T-helper 17 cell (primary cell): ENCODE measurements at regions not wholly inside any gene's neighbourhood (a gene's known extent, or its start where the extent isn't known, plus 50 kb on each side); places are given as distances from the start of the nearest gene placed in this dataset.
"Not testable (repeated sequence)": the region's sequence is repeated elsewhere in the genome, so short reads cannot be mapped to it uniquely, and the experiment has no call there.

Source experiments
- ATAC-seq: fragments of 150-1000 bp; cut with Tn5 transposase; 2 replicates; pipeline ENCODE4 v1.10.0; 2021; ENCODE audit warnings: mild to moderate bottlenecking, moderate library complexity
- DNase-seq, 3 donors: peaks; one replicate each; pipeline versions ENCODE4 v3.0.0 to v3.0.0-alpha.2; 2020 to 2021
- H3K9me3 ChIP-seq: one replicate; pipeline ENCODE4 v1.7.0; 2013; ENCODE audit warnings: low read length, mild to moderate bottlenecking; ENCODE audit not compliant: control insufficient read depth, poor library complexity, severe bottlenecking
- H3K27ac Mint-ChIP-seq: one replicate; pipeline ENCODE4 v1.8.0; 2022; ENCODE audit warnings: mild to moderate bottlenecking, moderate library complexity, mixed read lengths
- H3K27me3 Mint-ChIP-seq: one replicate; pipeline ENCODE4 v1.8.0; 2022; ENCODE audit warnings: mixed read lengths
- H3K36me3 Mint-ChIP-seq: one replicate; pipeline ENCODE4 v1.8.0; 2022; ENCODE audit warnings: low read depth, mixed read lengths
- H3K4me1 Mint-ChIP-seq: one replicate; pipeline ENCODE4 v1.8.0; 2022; ENCODE audit warnings: mild to moderate bottlenecking, mixed read lengths
- H3K4me3 Mint-ChIP-seq: one replicate; pipeline ENCODE4 v1.8.0; 2022; ENCODE audit warnings: mild to moderate bottlenecking, moderate library complexity, mixed read lengths

GRCh38 chr4:59695355-59696053 is 1504.6 kb upstream of the ADGRL3 start:
- Mint-ChIP-seq H3K4me3 (no peak overlapping the region), H3K36me3 (no peaks in the 10 kb centered on the region), H3K27me3 (no peaks in the 10 kb centered on the region), H3K4me1 (no peaks in the 10 kb centered on the region), H3K27ac (no peak overlapping the region)
- DNase-seq: no peak
- H3K9me3 ChIP-seq: no peaks in the 10 kb centered on the region
- ATAC-seq: no peak

GRCh38 chr4:59698041-59698440 is 1502.1 kb upstream of the ADGRL3 start:
- DNase-seq: no peak
- no peaks in the 10 kb centered on the region for H3K36me3 Mint-ChIP-seq

GRCh38 chr4:59700651-59701050 is 1499.5 kb upstream of the ADGRL3 start:
- Mint-ChIP-seq H3K27ac (no peak overlapping the region), H3K4me3 (no peak overlapping the region), H3K27me3 (no peaks in the 10 kb centered on the region), H3K36me3 (no peaks in the 10 kb centered on the region), H3K4me1 (no peaks in the 10 kb centered on the region)
- no peak for DNase-seq
- peaks cover 3% of the 10 kb centered on the region for H3K9me3 ChIP-seq
- no peak for ATAC-seq

More at GRCh38 chr4:59698041-59698440, 1502.1 kb upstream of the ADGRL3 start:
- no peaks in the 10 kb centered on the region for H3K9me3 ChIP-seq
- Mint-ChIP-seq H3K27ac (no peak overlapping the region), H3K4me3 (no peak overlapping the region), H3K27me3 (no peaks in the 10 kb centered on the region), H3K4me1 (no peaks in the 10 kb centered on the region)
- ATAC-seq: no peak

- Mint-ChIP-seq H3K36me3 (no peaks in the 10 kb centered on the region), H3K4me1 (no peaks in the 10 kb centered on the region), H3K27ac (no peak overlapping the region), H3K27me3 (no peaks in the 10 kb centered on the region), H3K4me3 (no peak overlapping the region)
- no peak for ATAC-seq
- DNase-seq: no peak
- peaks cover 3% of the 10 kb centered on the region for H3K9me3 ChIP-seq
Measured at GRCh38 chr4:59704616-59705015, 1495.5 kb upstream of the ADGRL3 start.

- Mint-ChIP-seq H3K4me3 (no peak overlapping the region), H3K27ac (no peak overlapping the region), H3K27me3 (no peaks in the 10 kb centered on the region), H3K36me3 (no peaks in the 10 kb centered on the region), H3K4me1 (no peaks in the 10 kb centered on the region)
- DNase-seq: no peak
- no peak for ATAC-seq
- H3K9me3 ChIP-seq: no peaks in the 10 kb centered on the region
Measured at GRCh38 chr4:59712470-59712869, 1487.7 kb upstream of the ADGRL3 start.

GRCh38 chr4:59724286-59724685 is 1475.8 kb upstream of the ADGRL3 start:
- DNase-seq, H3K4me3 Mint-ChIP-seq, H3K4me1 Mint-ChIP-seq, H3K27me3 Mint-ChIP-seq, ATAC-seq, H3K36me3 Mint-ChIP-seq, H3K27ac Mint-ChIP-seq, H3K9me3 ChIP-seq: not testable (repeated sequence)

GRCh38 chr4:59727745-59728144 is 1472.4 kb upstream of the ADGRL3 start:
- no peak for DNase-seq
- Mint-ChIP-seq H3K36me3 (no peaks in the 10 kb centered on the region), H3K4me3 (no peak overlapping the region), H3K4me1 (no peaks in the 10 kb centered on the region), H3K27ac (no peak overlapping the region), H3K27me3 (no peaks in the 10 kb centered on the region)
- ATAC-seq: no peak
- no peaks in the 10 kb centered on the region for H3K9me3 ChIP-seq

GRCh38 chr4:59728496-59728895 is 1471.6 kb upstream of the ADGRL3 start:
- Mint-ChIP-seq H3K4me3 (no peak overlapping the region), H3K27me3 (no peaks in the 10 kb centered on the region), H3K27ac (no peak overlapping the region), H3K36me3 (no peaks in the 10 kb centered on the region), H3K4me1 (no peaks in the 10 kb centered on the region)
- H3K9me3 ChIP-seq: no peaks in the 10 kb centered on the region
- DNase-seq (no peak), ATAC-seq (no peak)

GRCh38 chr4:59729321-59729720 is 1470.8 kb upstream of the ADGRL3 start:
- Mint-ChIP-seq H3K4me1 (no peaks in the 10 kb centered on the region), H3K36me3 (no peaks in the 10 kb centered on the region), H3K27ac (no peak overlapping the region), H3K27me3 (no peaks in the 10 kb centered on the region), H3K4me3 (no peak overlapping the region)
- no peak for ATAC-seq
- no peak for DNase-seq
- no peaks in the 10 kb centered on the region for H3K9me3 ChIP-seq

- Mint-ChIP-seq H3K27ac (no peak overlapping the region), H3K27me3 (no peaks in the 10 kb centered on the region), H3K36me3 (no peaks in the 10 kb centered on the region), H3K4me3 (no peak overlapping the region), H3K4me1 (no peaks in the 10 kb centered on the region)
- ATAC-seq (no peak), DNase-seq (no peak)
- no peaks in the 10 kb centered on the region for H3K9me3 ChIP-seq
Measured at GRCh38 chr4:59748433-59748832, 1451.7 kb upstream of the ADGRL3 start.

GRCh38 chr4:59759082-59759825 is 1440.9 kb upstream of the ADGRL3 start:
- Mint-ChIP-seq H3K4me1 (no peaks in the 10 kb centered on the region), H3K36me3 (no peaks in the 10 kb centered on the region), H3K27me3 (no peaks in the 10 kb centered on the region), H3K4me3 (no peak overlapping the region), H3K27ac (no peak overlapping the region)
- DNase-seq (no peak), ATAC-seq (no peak)
- no peaks in the 10 kb centered on the region for H3K9me3 ChIP-seq

- H3K4me1 Mint-ChIP-seq: no peaks in the 10 kb centered on the region
- no peaks in the 10 kb centered on the region for H3K27me3 Mint-ChIP-seq
- no peak overlapping the region for H3K27ac Mint-ChIP-seq
Measured at GRCh38 chr4:59762344-59762743, 1437.8 kb upstream of the ADGRL3 start.

GRCh38 chr4:59770601-59771264 is 1429.4 kb upstream of the ADGRL3 start:
- no peaks in the 10 kb centered on the region for H3K27me3 Mint-ChIP-seq
- H3K27ac Mint-ChIP-seq: no peak overlapping the region
- H3K4me3 Mint-ChIP-seq: no peak overlapping the region
- H3K4me1 Mint-ChIP-seq: no peaks in the 10 kb centered on the region
- DNase-seq (no peak), ATAC-seq (no peak)
- H3K9me3 ChIP-seq: no peaks in the 10 kb centered on the region
- no peaks in the 10 kb centered on the region for H3K36me3 Mint-ChIP-seq

More at GRCh38 chr4:59762344-59762743, 1437.8 kb upstream of the ADGRL3 start:
- no peaks in the 10 kb centered on the region for H3K36me3 Mint-ChIP-seq
- no peak for DNase-seq
- no peak overlapping the region for H3K4me3 Mint-ChIP-seq
- ATAC-seq: no peak
- H3K9me3 ChIP-seq: no peaks in the 10 kb centered on the region
